ENCODE measurements at regions not wholly inside any gene's neighbourhood (a gene's known extent, or its start where the extent isn't known, plus 50 kb on each side); places are given as distances from the start of the nearest gene placed in this dataset.

DNA sequence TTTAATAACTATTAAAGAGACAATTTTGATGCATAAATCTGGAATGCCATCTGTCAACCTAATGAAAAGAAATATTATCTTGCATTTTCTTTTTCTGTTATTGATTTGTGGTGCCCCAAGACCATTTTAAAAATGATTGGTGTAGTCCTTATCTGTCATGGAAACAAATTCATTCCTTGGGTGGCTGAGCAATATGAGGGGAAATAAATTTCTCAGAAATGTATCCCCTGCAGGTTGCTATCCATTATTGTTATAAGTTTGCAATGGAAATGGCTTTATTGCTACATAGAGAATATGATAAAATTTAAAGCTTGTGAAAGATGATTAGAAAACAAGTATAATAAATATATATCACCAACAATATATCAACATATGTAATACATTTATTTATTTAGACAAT lies 607.0 kb downstream of the DNAJB9 start:
- DNase-seq: no peak

DNA sequence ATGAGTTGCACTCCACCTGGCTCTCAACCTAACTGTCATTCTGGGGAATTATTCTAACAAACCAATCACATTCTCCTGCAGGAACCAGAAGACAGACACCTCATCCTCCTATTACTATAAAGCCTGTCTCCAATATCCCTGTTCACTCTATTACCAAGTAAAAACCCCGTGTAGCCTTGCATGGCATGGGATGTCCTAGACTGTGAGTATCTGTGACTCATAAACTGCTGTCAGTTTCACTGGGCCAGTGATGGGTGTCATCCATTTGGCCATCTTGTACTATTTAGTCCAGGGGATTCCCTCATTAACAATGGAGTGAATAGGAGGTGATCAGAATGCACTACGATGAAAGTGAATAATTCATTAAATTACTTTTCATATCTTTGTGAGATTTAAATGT lies 608.7 kb downstream of the DNAJB9 start:
- no peak for DNase-seq

DNA sequence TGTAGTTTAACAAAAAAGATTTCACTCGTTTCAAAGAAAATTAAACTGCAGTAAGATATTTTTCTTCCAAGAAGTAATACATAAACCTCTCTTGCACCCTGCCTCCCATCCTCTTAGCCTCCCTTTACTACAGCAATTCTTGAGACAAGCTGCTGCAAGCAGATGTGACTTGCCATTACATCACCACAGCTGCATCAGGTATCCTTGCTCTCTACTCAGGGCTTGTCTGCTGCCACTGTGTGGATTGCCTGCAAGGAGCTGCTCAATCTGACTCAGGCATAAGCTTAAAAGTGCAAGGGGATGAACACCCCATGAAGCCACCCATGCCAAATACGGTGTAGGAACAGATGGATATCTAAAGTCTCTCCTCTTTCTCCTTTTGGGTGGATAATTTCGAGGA lies 609.9 kb downstream of the DNAJB9 start:
- no peak for DNase-seq

DNA sequence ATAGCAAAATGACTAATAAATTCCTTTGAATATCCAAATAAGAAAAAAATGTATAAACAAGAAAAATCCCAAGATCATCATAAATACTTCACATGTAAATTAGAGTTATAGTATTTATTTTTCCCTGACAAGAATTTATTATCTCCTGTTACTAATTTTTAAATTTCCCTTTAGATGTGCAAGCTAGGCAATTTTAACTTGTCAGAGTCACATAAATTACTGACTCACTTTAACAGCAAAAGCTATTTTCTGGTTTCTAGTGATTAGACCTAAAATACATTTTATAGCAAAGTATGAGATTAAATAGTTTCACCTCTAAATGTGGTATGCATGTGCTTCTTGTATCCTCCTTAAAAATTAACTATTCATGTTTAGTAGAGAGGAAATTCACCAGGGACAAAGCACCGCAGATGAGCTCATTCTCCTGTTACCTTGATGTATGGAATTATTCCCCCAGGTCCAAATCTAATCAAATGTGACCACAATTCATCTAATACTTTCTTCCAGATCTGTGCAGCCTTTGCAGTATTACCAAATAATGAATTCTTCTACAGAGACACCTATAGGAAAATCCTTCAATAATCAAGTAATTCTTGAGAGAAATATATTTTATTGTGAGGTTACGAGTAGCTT lies 621.2 kb downstream of the DNAJB9 start:
- DNase-seq: no peak

DNA sequence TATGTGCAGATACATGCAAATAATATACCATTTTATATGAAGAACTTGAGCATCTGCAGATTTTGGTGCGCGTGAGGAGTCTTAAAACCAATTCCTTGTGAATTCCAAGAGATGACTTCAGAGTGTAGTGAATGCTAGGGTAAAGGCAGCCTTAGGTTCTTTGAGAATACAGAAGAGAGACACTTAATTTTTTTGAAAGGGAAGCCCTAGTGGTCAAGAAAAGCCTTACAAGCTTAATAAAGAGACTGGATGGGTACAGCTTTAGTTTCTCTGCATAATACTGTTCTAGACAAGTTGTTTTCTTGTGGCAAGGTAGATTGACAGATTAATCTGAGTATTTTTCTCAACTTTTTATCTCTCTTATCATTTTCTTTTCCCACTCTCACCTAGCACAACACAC lies 636.5 kb downstream of the DNAJB9 start:
- no peak for DNase-seq

DNA sequence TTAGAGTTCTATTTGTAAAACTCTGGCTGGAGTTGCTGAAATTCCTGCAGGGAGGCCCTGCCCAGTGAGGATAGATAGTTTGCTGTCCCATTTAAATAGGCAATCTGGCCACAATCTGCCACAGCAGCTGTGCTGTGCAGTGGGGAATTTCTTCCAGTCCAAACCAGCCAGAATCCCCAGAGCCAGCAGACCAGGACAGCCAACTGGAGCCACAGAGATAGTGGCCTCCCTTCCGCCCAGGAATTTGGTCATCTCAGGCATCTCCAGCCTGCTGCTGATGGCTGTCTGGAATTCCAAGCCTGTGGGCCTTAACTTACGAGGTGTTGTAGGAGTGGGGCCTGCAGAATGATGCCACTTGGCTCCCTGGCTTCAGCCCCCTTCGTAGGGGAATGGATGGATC lies 643.4 kb downstream of the DNAJB9 start:
- no peak for DNase-seq

DNA sequence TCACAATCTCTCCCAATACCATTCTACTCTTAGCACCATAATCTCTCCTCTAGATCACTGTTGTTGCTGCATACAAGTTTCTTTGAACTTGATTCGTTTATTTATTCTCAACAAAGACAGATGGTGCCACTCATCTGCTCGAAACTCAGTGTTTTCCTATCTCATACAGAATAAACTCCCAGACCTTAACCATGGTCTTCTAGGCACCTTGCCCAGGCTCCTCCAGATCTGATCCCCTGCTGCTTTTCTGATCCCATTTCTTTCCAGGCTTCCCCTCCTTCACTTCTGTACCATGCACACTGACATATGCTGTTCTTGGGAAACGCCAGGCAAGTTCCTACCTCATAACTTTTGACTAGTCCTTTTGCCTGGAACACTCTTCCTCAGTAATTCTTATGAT lies 645.7 kb downstream of the DNAJB9 start:
- DNase-seq: no peak

DNA sequence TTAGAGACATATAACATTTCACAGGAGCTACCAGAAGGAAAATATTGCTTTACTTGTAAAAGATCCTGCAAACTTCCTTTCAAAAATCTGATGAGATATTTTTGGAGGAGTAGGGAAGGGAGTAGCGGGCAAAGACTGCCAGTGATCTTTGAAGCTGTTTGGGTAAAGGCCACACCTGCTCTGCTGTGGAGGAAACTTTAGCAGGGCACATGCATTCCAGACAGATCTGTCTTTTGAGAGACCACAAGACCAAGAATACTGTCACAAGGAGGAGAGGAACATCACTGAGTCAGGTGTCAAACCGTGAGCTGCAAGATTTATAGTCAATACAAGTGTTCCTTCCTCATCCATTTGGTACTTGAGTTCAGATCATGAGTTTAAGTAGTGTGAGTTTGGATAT lies 654.4 kb downstream of the DNAJB9 start:
- DNase-seq: no peak

DNA sequence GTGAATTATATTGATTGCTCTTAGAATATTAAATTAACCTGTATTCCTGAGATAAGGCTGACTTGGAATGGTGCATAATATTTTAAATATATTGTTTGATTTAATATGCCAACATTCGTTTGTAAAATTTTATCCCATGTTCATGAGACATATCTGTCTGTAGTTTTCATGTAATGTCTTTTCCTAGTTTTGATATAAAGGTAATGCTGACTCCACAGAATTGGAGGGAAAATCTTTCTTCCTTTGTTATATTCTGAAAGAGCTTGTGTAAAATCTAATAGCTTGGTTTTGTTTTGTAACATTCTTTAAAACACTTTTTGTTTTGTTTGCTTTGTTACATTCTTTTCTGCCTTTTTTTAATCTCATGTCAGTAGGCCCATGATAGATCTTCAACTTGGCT lies 657.0 kb downstream of the DNAJB9 start:
- DNase-seq: no peak

DNA sequence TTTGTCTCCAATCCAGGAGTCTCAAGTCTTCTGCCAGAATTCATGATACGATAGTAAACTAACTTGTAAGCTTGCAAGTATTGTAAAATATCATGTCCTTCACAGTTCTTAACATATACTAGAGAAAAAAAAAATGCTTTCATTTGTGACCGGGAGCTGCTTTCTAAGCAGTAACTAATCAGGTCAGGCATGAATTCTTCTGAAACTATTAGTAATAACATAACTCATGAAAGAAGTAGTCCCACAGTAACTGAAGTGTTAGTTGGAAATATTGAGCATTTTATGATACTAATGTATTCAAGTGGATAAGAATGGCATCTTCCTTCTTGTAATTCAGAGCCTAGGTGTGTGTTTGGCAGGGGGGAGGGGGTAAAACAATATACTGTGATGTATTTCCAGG lies 665.6 kb downstream of the DNAJB9 start:
- no peak for DNase-seq

DNA sequence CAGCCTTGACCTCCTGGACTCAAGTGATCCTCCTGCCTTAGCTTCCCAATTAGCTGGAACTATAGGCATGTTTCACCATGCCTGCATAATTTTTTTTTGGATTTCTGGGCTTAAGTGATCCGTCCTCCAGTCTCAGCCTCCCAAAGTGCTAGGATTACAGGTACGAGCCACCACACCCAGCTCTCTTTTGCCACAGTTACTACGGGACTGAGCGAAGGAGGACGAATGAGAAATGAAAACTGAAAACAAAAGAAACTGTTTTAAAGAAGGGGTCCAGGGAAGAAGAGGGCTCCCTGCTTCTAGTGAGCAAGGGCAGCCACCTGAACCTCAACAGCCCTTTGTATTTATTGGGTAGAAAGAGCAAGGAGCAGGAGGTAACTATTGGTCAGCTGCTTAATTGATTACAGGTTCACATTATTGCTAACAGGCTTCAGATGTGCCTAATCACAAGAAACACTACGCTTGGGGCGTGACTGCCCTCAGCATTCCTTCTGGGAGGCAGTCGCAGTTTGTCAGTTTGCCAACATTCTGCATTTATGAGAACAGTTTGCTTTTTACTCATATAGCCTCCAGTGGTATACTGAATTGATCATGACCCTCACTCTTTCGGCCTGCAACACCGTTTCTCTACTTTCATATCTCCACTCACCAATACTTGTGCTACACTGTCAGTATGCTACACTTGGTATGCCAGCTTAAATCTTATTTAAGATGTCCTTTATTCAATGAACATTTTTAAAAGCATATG lies 676.8 kb downstream of the DNAJB9 start:
- peak; percentile 61 for DNase-seq

DNA sequence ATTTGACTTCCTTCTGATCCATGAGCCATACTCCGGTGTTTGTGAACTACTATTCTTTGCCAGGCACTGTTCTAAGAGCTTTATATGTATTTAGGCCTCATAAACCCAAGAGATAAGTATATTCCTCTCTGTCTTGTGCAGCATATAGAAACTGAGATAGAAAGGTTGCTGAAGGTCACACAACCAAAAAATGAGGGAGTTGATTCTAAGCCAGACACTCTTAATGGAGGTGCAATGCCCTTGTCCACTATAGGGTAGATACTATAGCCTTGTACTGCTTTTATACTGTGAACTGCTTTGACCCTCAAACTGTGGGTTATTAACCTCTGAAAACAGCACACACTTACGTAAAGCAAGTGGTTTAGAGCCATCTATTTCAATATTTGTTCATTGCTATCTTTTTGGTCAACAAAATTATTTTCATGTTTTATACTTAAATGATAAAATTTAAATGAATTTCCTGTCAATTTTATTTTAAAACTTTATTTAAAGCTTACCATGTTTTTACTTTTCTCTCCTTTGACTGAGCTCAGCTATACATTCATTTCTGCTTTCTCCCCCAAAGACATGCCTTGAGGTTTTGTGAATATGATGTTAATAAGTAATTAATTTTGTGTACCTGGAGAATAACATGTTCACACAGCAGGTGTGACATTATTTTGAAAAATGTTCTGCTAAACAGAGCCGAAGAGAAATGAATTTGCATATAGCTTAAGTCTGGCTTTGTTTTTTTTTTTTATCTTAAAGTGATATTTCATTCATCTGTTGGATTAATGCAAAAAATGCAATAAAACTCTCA lies 687.3 kb downstream of the DNAJB9 start:
- no peak for DNase-seq

DNA sequence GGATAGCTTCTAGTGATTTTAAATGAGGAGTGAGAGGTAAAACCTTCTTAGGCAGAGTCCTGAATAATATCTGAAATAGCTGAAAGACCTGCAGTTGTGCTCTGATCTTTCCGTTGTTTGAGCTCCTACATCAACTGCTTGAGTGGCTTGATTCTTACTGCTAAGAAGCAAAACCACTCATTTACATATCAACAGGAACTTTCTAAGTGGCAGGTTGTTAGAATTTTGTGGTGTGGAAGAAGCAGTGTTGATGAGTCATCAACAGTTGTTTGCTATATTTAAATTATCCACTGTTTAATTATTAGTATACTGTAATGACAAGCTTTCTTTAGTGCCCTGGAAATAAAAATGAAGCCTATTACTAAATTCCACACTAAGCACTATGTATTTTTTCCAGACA lies 689.5 kb downstream of the DNAJB9 start:
- DNase-seq: no peak

DNA sequence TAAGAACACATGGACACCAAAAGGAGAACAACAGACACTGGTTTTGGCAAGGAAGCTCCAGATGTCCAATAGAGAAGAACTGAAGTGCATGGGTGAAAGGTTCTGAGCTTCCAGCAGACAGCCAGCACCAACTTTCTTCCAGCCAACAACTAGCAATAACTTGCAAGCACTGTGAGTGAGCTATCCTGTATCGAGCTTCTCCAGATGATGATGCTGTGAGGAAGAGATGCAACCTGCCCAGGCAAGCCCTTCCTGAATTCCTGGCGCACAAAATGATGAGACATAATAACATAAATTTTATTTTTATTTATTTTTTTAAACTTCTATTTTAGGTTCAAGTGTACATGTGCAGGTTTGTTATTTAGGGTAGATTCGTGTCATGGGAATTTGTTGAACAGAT lies 692.1 kb downstream of the DNAJB9 start:
- no peak for DNase-seq

DNA sequence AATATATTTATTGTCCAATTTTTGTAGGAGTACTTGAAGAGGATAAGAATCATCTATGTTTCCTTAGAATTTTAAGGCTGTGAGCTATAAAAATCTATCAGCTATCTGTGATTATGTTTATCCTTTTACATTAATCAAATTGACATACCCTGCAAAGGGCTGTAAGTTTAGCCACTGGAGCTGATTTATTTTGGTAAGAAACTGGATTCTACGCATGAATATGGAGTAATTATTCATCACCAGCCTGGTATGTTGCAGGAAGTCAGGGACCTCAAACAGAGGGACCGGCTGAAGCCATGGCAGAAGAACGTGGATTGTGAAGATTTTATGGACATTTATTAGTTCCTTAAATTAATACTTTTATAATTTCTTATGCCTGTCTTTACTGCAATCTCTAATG lies 696.9 kb downstream of the DNAJB9 start:
- DNase-seq: no peak

DNA sequence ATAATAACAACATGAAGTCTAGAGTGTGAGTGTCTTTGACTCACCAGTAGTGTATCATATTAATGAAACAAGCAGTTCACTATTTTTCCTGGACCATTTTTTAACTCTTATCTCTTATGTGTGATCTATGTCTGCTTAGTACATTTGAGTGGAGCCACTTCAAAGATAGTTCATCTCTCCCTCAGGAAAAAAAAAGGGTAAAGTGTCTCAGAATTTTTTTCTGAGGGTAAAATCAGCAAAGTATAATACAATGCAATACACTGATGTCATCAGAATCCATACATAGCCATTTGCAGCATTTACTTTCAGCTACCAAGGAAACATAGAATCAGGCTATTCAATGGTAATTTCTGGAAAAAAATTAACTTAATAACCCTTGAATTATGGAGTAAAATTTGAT lies 706.7 kb downstream of the DNAJB9 start:
- DNase-seq: no peak

DNA sequence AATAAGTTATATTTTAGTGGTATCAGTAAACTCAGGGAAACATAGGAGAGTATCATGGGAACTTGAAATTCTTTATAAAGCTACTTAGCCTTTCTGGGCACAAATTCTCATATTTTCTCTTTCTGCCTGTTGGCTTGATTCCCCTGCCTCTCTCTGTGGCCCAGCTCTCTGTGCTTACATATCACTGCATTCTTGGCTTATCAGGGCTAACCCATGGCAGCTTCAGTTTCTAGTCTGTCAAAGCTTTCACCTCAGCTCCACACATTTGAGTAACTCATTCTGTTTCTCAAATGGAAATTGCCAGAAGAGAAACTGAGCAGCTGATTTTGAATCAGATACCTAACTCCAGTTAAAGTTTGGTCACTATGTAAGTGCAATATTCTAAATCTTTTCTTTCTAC lies 713.1 kb downstream of the DNAJB9 start:
- no peak for DNase-seq

DNA sequence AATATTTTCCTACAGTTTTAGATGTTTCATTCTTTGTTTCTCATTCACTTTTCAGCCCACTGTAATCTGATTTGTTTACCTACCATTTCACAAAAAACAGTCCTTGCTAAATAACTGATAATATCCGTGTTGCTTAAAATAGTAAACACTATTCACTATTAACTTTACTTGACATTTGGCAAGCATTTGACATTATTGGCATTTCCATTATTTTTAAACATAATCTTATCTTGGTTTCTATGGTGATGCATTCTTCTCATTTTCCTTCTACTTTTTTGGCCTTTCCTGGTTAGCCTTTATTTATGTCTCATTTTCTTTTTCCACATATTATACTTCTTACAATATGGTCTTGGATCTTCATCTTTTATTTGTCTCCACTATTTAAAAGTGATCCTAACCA lies 715.3 kb downstream of the DNAJB9 start:
- DNase-seq: no peak

DNA sequence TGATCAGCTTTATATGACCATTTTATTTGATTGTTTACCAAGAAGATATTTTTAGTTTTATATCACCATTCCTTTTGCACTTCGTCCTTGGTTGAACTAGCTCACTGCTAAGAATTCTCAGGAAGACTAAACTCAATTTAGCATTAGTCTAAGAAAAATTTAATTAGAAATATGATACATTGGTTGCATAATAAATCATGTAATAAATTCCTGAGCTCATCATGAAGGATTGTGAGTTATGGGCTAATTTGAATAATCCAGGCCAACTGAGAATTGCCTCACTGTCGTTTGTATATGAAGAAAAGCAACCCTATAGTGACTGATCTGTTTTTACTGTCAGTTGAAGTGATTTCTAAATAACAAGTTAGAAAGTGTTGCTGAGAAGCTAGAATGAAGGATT lies 725.5 kb downstream of the DNAJB9 start:
- DNase-seq: no peak

DNA sequence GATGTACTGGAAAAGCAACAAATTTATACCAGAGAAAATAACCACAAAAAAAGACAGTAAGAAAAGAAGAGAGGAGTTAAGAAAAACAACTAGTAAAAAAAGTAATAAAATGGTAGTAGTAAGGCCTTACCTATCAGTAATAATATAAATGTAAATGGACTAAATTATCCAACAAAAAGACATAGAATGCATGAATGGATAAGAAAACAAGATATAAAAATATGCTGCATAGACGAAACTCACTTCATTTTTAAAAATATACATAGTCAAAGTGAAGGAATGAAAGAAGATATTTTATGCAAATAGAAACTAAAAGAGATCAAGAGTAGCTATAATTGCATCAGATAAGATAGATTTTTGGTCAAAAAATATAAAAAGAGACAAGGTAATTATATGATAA lies 739.1 kb downstream of the DNAJB9 start:
- no peak for DNase-seq

DNA sequence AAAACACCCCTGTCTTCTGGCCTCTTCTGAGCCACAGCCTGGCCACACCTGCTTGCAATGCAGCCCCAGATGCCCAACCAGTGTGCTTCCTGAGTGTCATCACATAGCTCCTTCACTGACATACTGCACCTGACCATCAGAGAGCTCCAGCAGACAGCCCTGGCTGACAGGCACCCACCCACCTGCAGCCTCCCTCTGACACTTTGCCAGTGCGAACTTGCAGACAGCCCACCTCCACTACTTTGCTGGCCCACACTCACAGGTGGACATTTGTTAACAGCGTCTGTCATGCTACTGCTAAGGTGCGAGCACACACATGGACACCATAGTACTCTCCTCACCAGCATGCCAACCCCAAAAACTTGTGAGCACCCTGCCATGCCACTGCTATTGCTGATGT lies 740.1 kb downstream of the DNAJB9 start:
- DNase-seq: no peak

DNA sequence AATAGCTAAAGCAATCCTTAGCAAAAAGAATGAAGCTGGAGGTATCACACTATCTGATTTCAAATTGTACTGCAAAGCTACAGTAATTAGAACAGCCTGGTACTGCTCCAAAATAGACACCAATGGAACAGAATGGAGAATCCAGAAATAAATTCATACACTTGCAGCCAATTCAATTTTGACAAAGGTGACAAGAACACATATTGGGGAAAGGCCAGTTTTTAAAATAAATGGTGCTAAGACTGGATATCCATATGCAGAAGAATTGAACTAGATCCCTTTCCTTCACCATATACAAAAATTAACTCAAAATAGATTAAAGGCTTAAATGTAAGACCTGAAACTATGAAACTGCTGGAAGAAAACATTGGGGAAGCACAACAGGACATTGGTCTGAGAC lies 748.5 kb downstream of the DNAJB9 start:
- no peak for DNase-seq

DNA sequence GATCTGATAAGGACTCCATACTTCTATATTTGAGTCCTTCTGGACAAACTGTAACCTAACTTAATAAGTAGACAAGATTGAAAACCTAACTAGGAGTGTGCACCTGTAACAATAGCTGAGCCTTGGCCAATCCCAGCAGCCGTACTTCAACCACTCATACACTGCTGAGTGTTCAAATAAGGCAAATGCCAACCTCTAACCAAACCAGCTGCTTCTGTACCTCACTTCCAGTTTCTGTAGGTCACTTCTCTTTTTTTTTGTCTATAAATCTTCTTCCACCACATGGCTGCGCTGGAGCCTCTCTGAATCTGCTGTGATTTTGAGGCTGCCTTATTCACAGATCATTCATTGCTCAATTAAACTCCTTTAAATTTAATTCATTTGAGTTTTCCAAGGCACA lies 753.2 kb downstream of the DNAJB9 start:
- no peak for DNase-seq

DNA sequence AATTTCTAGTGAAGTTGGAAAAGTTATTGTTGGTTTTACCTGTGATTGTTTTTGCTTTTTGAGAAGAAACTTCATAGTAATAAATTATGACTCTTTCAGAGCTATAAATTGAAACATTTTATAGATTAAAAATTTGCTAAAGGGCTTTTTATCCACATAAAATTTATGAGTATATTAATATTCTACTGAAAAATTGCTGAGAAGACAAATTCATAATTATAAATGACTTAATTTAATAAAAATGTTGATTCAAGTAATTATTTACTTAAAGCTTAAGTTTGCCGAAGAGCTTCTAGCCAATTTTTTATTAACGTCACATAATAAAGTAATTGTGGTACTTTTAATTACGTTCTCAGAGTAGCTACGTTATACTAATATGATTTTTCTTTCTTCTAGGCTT lies 761.7 kb downstream of the DNAJB9 start:
- no peak for DNase-seq
